Activated CD4-positive, CD25-positive, alpha-beta regulatory T cell treated with anti-CD3 and anti-CD28 coated beads, Interleukin-2, amount 50 U/mL, for 16 hours (primary cell): ENCODE measurements at regions not wholly inside any gene's neighbourhood (a gene's known extent, or its start where the extent isn't known, plus 50 kb on each side); places are given as distances from the start of the nearest gene placed in this dataset.
"Not testable (repeated sequence)": the region's sequence is repeated elsewhere in the genome, so short reads cannot be mapped to it uniquely, and the experiment has no call there.

Experiments used
- DNase-seq: peaks from one replicate; pipeline ENCODE4 v3.0.0-alpha.2; 2020; ENCODE audit warnings: low read depth, low spot score

GRCh38 chr16:26505496-26505895 lies 561.2 kb upstream of the C16orf82 start:
- no peak for DNase-seq

- not testable (repeated sequence) for DNase-seq
These were observed 557.8 kb upstream of the C16orf82 start for GRCh38 chr16:26508946-26509345.

GRCh38 chr16:26510924-26511323 lies 555.8 kb upstream of the C16orf82 start:
- DNase-seq: no peak

- DNase-seq: no peak
These were observed 555.3 kb upstream of the C16orf82 start for GRCh38 chr16:26511463-26511862.

- no peak for DNase-seq
These were observed 545.1 kb upstream of the C16orf82 start for GRCh38 chr16:26521626-26522025.

GRCh38 chr16:26524281-26524680 lies 542.4 kb upstream of the C16orf82 start:
- DNase-seq: no peak

GRCh38 chr16:26524846-26525245 lies 541.9 kb upstream of the C16orf82 start:
- no peak for DNase-seq

- DNase-seq: no peak
These were observed 540.9 kb upstream of the C16orf82 start for GRCh38 chr16:26525856-26526255.

- DNase-seq: no peak
These were observed 540.1 kb upstream of the C16orf82 start for GRCh38 chr16:26526633-26527032.

GRCh38 chr16:26530584-26531289 lies 536.0 kb upstream of the C16orf82 start:
- DNase-seq: no peak

GRCh38 chr16:26531290-26531730 lies 535.4 kb upstream of the C16orf82 start:
- no peak for DNase-seq

GRCh38 chr16:26532456-26532855 lies 534.3 kb upstream of the C16orf82 start:
- no peak for DNase-seq

- DNase-seq: no peak
These were observed 524.5 kb upstream of the C16orf82 start for GRCh38 chr16:26542198-26542597.

GRCh38 chr16:26546573-26546972 lies 520.2 kb upstream of the C16orf82 start:
- DNase-seq: no peak

GRCh38 chr16:26547681-26548080 lies 519.0 kb upstream of the C16orf82 start:
- no peak for DNase-seq

GRCh38 chr16:26550111-26550610 lies 516.6 kb upstream of the C16orf82 start:
- no peak for DNase-seq

GRCh38 chr16:26554030-26554429 lies 512.7 kb upstream of the C16orf82 start:
- DNase-seq: no peak

GRCh38 chr16:26561303-26561702 lies 505.4 kb upstream of the C16orf82 start:
- no peak for DNase-seq

GRCh38 chr16:26563018-26563417 lies 503.7 kb upstream of the C16orf82 start:
- no peak for DNase-seq

GRCh38 chr16:26567356-26567755 lies 499.4 kb upstream of the C16orf82 start:
- DNase-seq: no peak

GRCh38 chr16:26569793-26570192 lies 496.9 kb upstream of the C16orf82 start:
- DNase-seq: no peak

- DNase-seq: no peak
These were observed 488.0 kb upstream of the C16orf82 start for GRCh38 chr16:26578748-26579147.

- DNase-seq: no peak
These were observed 482.9 kb upstream of the C16orf82 start for GRCh38 chr16:26583803-26584202.

GRCh38 chr16:26593700-26594099 lies 473.0 kb upstream of the C16orf82 start:
- DNase-seq: no peak
